K562 (cell line): ENCODE measurements at regions not wholly inside any gene's neighbourhood (a gene's known extent, or its start where the extent isn't known, plus 50 kb on each side); places are given as distances from the start of the nearest gene placed in this dataset.

Experiments
- ATAC-seq: fragments of 200-7000 bp; cut with Tn5 transposase; 3 replicates; pipeline ENCODE4 v1.9.1; 2020; ENCODE audit warnings: moderate library complexity
- BruUV-seq: library from RNA; stranded (reverse); fragments of 400-500 nt; replicated peaks from 2 replicates; lab custom pipeline; 2021; lab: Mats Ljungman, UMichigan
- CTCF ChIA-PET: fragments of 300-600 bp; formaldehyde crosslinking; extraction: SDS; loops from one replicate; lab custom pipeline; 2021; ENCODE audit warnings: low intra/inter-chr PET ratio; lab: Yijun Ruan, JAX
- POLR2A ChIA-PET: fragments of 300-600, 350-650 bp; sonication (Branson Sonifier 250); formaldehyde crosslinking; extraction: SDS; loops from one replicate; lab custom pipeline; 2021; ENCODE audit warnings: antibody characterized with exemption, inconsistent platforms; lab: Yijun Ruan, JAX
- DNase-seq, 4 experiments: peaks; one replicate each; pipeline versions ENCODE4 v3.0.0 to v3.0.0-alpha.2; 2011 to 2018; ENCODE audit warnings: low spot score in 3 of 4, mixed read lengths in 3 of 4; ENCODE audit errors: extremely low read depth in 1 of 4
- FAIRE-seq: peaks from 2 replicates; lab custom pipeline; 2011; peaks lifted over from hg19 to GRCh38; lab: Jason Lieb, UNC
- H2AFZ ChIP-seq: 2 replicates; pipeline ENCODE4 v1.6.0; 2011; ENCODE audit warnings: low read depth, low read length, control low read depth, inconsistent platforms
- H3K27ac ChIP-seq: fragments of 200-600 bp; 3 replicates; pipeline ENCODE4 v1.8.0; 2011; ENCODE audit warnings: low read depth, mild to moderate bottlenecking, control low read depth, inconsistent platforms, low read length, moderate library complexity, mixed read lengths; ENCODE audit errors: extremely low read depth
- H3K27me3 ChIP-seq, 2 experiments: fragments of 300-600 bp in 1 of 2; 2 replicates in 1 of 2; 3 replicates in 1 of 2; pipeline versions ENCODE4 v1.6.0 to v1.8.0; 2011; ENCODE audit warnings: inconsistent platforms in 2 of 2, low read length in 2 of 2, mild to moderate bottlenecking in 1 of 2, mixed read lengths in 1 of 2, moderate library complexity in 1 of 2; ENCODE audit not compliant: control insufficient read depth in 2 of 2, insufficient read depth in 2 of 2
- H3K36me3 ChIP-seq: fragments of 300-600 bp; 3 replicates; pipeline ENCODE4 v1.8.0; 2011; ENCODE audit warnings: mild to moderate bottlenecking, low read length, inconsistent platforms; ENCODE audit not compliant: control insufficient read depth, insufficient read depth
- H3K4me1 ChIP-seq, 2 experiments: fragments of 200-600 bp in 1 of 2; replicated peaks in 1 of 2; 2 replicates in 1 of 2; 3 replicates in 1 of 2; pipeline versions ENCODE4 v1.5.1 to v1.8.0; 2011; ENCODE audit warnings: inconsistent platforms in 2 of 2, low read length in 2 of 2, mild to moderate bottlenecking in 1 of 2, mixed read lengths in 1 of 2, moderate library complexity in 1 of 2; ENCODE audit not compliant: control insufficient read depth in 2 of 2, insufficient read depth in 2 of 2
- H3K4me2 ChIP-seq: 2 replicates; pipeline ENCODE4 v1.6.1; 2011; ENCODE audit warnings: low read length, control low read depth, inconsistent platforms, mixed read lengths; ENCODE audit not compliant: insufficient read depth
- H3K4me3 ChIP-seq: fragments of 200-600 bp; sonication (generic), shearing (Covaris generic); 2 replicates; pipeline ENCODE4 v1.5.1; 2016; ENCODE audit warnings: control low read depth, inconsistent platforms
- H3K79me2 ChIP-seq: fragments of 200-600 bp; 3 replicates; pipeline ENCODE4 v1.8.0; 2011; ENCODE audit warnings: low read length, inconsistent platforms; ENCODE audit not compliant: control insufficient read depth, insufficient read depth
- H3K9ac ChIP-seq, 2 experiments: 2 replicates each; pipeline versions ENCODE4 v1.6.0 to v1.6.1; 2011; ENCODE audit warnings: low read depth in 2 of 2, low read length in 2 of 2, control low read depth in 1 of 2, inconsistent platforms in 1 of 2, mild to moderate bottlenecking in 1 of 2, mixed read lengths in 1 of 2; ENCODE audit not compliant: insufficient read depth in 1 of 2
- H3K9me1 ChIP-seq: one replicate; pipeline ENCODE4 v1.6.0; 2011; ENCODE audit warnings: inconsistent platforms, mild to moderate bottlenecking, low read length, moderate library complexity; ENCODE audit not compliant: control insufficient read depth, insufficient read depth
- H3K9me3 ChIP-seq: replicated peaks from 2 replicates; pipeline ENCODE4 v1.5.1; 2011; ENCODE audit warnings: low read depth, low read length, inconsistent platforms; ENCODE audit not compliant: control insufficient read depth, insufficient read depth
- H4K20me1 ChIP-seq: replicated peaks from 2 replicates; pipeline ENCODE4 v1.6.1; 2011; ENCODE audit warnings: low read length, inconsistent platforms, mixed read lengths; ENCODE audit not compliant: control insufficient read depth, insufficient read depth
- CTBP1 ChIP-seq: fragments of 450-650 bp; IDR thresholded peaks from 2 replicates; pipeline ENCODE4 v1.6.1; 2016; ENCODE audit warnings: borderline replicate concordance
- SOX6 ChIP-seq: fragments of 450-650 bp; IDR thresholded peaks from 2 replicates; pipeline ENCODE4 v1.6.1; 2014; ENCODE audit warnings: mild to moderate bottlenecking
- ZFP91 ChIP-seq: sonication (generic); formaldehyde crosslinking; IDR thresholded peaks from 2 replicates; pipeline ENCODE4 v1.8.0; 2022; ENCODE audit warnings: mild to moderate bottlenecking, missing genetic modification reagents
- WGBS: fragments of 100-300 bp; shearing (Covaris generic); methylation state at CpG from one replicate; pipeline ENCODE4 v1.1.6; 2016; ENCODE audit warnings: low coverage, mixed read lengths; ENCODE audit not compliant: insufficient coverage; ENCODE audit errors: missing lambda C conversion rate; 5-methylcytosine and 5-hydroxymethylcytosine counted together
- in situ Hi-C: fragments of 300-500 bp; cut with MboI; formaldehyde crosslinking; loops from 4 replicates; pipeline ENCODE4 v1.15.0; 2018; ENCODE audit warnings: inconsistent platforms, mixed read lengths
- intact Hi-C: fragments of 100-400 bp; cut with micrococcal nuclease; formaldehyde crosslinking; loops from 2 replicates; pipeline ENCODE4 v1.14.2; 2022
- TF ChIP-seq, protein P1 (sequence below), 2 experiments: IDR thresholded peaks in 1 of 2; conservative IDR thresholded peaks in 1 of 2; 2 replicates each; pipeline ENCODE4 v1.6.1; 2016; ENCODE audit warnings: low read depth in 2 of 2, mild to moderate bottlenecking in 1 of 2, missing compliant biosample characterization in 1 of 2, missing genetic modification characterization in 1 of 2, moderate library complexity in 1 of 2

DNA sequence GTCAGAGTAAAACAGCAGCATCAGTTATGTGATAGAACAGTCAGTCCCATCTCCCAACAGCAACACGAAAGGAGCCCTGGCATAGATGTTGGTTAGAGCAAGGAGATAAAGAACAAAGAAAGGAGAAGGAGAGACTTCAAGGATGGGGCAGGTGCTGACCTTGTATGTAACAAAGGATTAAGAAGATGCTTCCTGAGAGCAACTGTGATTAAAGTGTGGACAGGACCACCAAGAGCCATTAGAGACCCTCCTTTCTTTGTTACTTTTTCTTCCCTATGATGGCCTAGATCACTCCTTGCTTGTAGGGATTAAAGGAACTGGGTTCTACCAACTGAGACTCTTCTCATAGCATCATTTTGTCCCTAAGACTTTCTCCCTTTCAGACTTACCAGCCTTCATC lies 75.2 kb upstream of the GPR6 start (continued):
- TF ChIP-seq CTBP1 (no peak), ZFP91 (CRISPR knock-in tag) (no peak)

DNA sequence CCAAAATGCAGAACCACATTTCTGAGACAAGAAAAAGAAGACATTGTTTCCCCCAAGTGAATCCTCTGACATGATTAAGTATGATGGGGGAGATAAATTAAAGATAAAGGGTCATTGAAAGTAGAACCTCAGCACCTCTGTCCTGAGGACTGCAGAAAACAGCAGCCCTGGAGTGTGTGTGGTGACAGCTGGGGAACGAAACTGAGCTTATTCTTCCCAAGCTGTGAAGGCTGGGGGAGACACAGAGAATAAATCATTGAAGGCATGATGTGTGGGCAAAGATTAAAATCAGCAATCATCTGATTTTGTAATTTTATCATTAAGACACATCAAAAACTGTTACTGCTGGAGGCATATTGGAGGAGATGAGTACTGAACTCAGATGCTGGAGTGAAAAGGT lies 67.5 kb upstream of the GPR6 start:
- ChIA-PET POLR2A (no interaction called here), CTCF (no interaction called here)
- Histone ChIP-seq H3K9me3 (no peaks in the 10 kb centered on the region), H3K79me2 (no peaks in the 10 kb centered on the region), H3K36me3 (no peaks in the 10 kb centered on the region), H3K4me3 (no peak overlapping the region), H3K4me1 (no peaks in the 10 kb centered on the region), H3K4me2 (no peak overlapping the region), H3K9me1 (no peaks in the 10 kb centered on the region), H3K27ac (no peak overlapping the region), H3K27me3 (peaks cover 0 to 5% of the 10 kb centered on the region in 2 experiments; a peak in 1 of 5 replicates), H2AFZ (no peak overlapping the region), H4K20me1 (no peaks in the 10 kb centered on the region), H3K9ac (no peak overlapping the region)
- ATAC-seq (no peak), DNase-seq (no peak), FAIRE-seq (no peak)
- 0% methylated on average over 1 of the region's 1 CpG for WGBS
- no TSS peak for BruUV-seq
- in situ Hi-C loops: no loop called here
- TF ChIP-seq, protein P1, sequence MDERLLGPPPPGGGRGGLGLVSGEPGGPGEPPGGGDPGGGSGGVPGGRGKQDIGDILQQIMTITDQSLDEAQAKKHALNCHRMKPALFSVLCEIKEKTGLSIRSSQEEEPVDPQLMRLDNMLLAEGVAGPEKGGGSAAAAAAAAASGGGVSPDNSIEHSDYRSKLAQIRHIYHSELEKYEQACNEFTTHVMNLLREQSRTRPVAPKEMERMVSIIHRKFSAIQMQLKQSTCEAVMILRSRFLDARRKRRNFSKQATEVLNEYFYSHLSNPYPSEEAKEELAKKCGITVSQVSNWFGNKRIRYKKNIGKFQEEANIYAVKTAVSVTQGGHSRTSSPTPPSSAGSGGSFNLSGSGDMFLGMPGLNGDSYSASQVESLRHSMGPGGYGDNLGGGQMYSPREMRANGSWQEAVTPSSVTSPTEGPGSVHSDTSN (CRISPR knock-in tag; IDR thresholded peaks at IDR 0.05; ENCODE audit: low read depth): no peak
- TF ChIP-seq, protein P1 (tag; conservative IDR thresholded peaks at IDR 0.05; ENCODE audit: low read depth): 0 out of 2 replicates have a peak, but pooled peaks have one; percentile 15
- no peak for TF ChIP-seq SOX6
- intact Hi-C loops: no loop called here
